ENCODE measurements at regions not wholly inside any gene's neighbourhood (a gene's known extent, or its start where the extent isn't known, plus 50 kb on each side); places are given as distances from the start of the nearest gene placed in this dataset.
"Not testable (repeated sequence)": the region's sequence is repeated elsewhere in the genome, so short reads cannot be mapped to it uniquely, and the experiment has no call there.

GRCh38 chr9:41652800-41653199 lies 463.7 kb upstream of the ZNG1F start:
- not testable (repeated sequence) for TF ChIP-seq CTCF (IDR thresholded peaks at IDR 0.05; ENCODE audit: low read depth, low read length); POLR2A (IDR thresholded peaks at IDR 0.05; ENCODE audit: extremely low read depth, insufficient read length)

All from NB4 (cell line).